Caco-2 (cell line): ENCODE measurements at regions not wholly inside any gene's neighbourhood (a gene's known extent, or its start where the extent isn't known, plus 50 kb on each side); places are given as distances from the start of the nearest gene placed in this dataset.

Source experiments
- BruUV-seq: library from RNA; stranded (reverse); fragments of 400-500 nt; replicated peaks from 2 replicates; lab custom pipeline; 2021; lab: Mats Ljungman, UMichigan
- CTCF ChIA-PET: fragments of 300-600 bp; sonication (Branson Sonifier 250); formaldehyde crosslinking; loops from one replicate; lab custom pipeline; 2022; ENCODE audit warnings: antibody characterized with exemption; lab: Charles Lee
- POLR2A ChIA-PET: fragments of 300-600 bp; sonication (Branson Sonifier 250); formaldehyde crosslinking; loops from one replicate; lab custom pipeline; 2022; ENCODE audit warnings: antibody characterized with exemption; lab: Charles Lee
- DNase-seq, 2 experiments: peaks; one replicate each; pipeline versions ENCODE4 v3.0.0 to v3.0.0-alpha.2; 2020 to 2022
- H3K27me3 ChIP-seq: replicated peaks from 2 replicates; pipeline ENCODE4 v1.6.0; 2011; ENCODE audit warnings: low read length; ENCODE audit not compliant: control insufficient read depth, insufficient read depth
- H3K36me3 ChIP-seq: 2 replicates; pipeline ENCODE4 v1.5.1; 2011; ENCODE audit warnings: low read length; ENCODE audit not compliant: control insufficient read depth, insufficient read depth
- H3K4me1 ChIP-seq: fragments of 250-450 bp; sonication (Bioruptor Pico); 2 replicates; pipeline ENCODE4 v1.5.1; 2020; ENCODE audit warnings: mild to moderate bottlenecking
- H3K4me3 ChIP-seq: 2 replicates; pipeline ENCODE4 v1.5.1; 2011; ENCODE audit warnings: low read depth, mild to moderate bottlenecking, control low read depth, low read length
- H3K9me3 ChIP-seq: fragments of 250-450 bp; sonication (Bioruptor Pico); 2 replicates; pipeline ENCODE4 v1.5.1; 2020; ENCODE audit warnings: mild to moderate bottlenecking, moderate library complexity
- H3K27ac Mint-ChIP-seq: one replicate; pipeline ENCODE4 v1.8.0; 2022; ENCODE audit warnings: mixed read lengths; ENCODE audit not compliant: unreplicated experiment
- H3K27me3 Mint-ChIP-seq: one replicate; pipeline ENCODE4 v1.8.0; 2022; ENCODE audit warnings: mixed read lengths; ENCODE audit not compliant: insufficient read depth, unreplicated experiment
- H3K36me3 Mint-ChIP-seq: one replicate; pipeline ENCODE4 v1.8.0; 2022; ENCODE audit warnings: mild to moderate bottlenecking, mixed read lengths; ENCODE audit not compliant: insufficient read depth, unreplicated experiment
- H3K4me1 Mint-ChIP-seq: one replicate; pipeline ENCODE4 v1.8.0; 2022; ENCODE audit warnings: low read depth, mixed read lengths; ENCODE audit not compliant: unreplicated experiment
- H3K4me3 Mint-ChIP-seq: one replicate; pipeline ENCODE4 v1.8.0; 2022; ENCODE audit warnings: mild to moderate bottlenecking, moderate library complexity, mixed read lengths; ENCODE audit not compliant: unreplicated experiment
- H3K9me3 Mint-ChIP-seq: one replicate; pipeline ENCODE4 v1.8.0; 2022; ENCODE audit warnings: mixed read lengths; ENCODE audit not compliant: unreplicated experiment
- intact Hi-C: fragments of 100-400 bp; cut with micrococcal nuclease; formaldehyde crosslinking; loops from one replicate; pipeline ENCODE4 v1.10.0; 2022; ENCODE audit not compliant: unreplicated experiment
- TF ChIP-seq, protein P1 (sequence below), 2 experiments: fragments of 200-600 bp in 1 of 2; IDR thresholded peaks; 1 replicate in 1 of 2; 2 replicates in 1 of 2; pipeline versions ENCODE4 v1.5.1 to v1.8.0; 2011 to 2022; ENCODE audit warnings: antibody characterized with exemption in 1 of 2, control low read depth in 1 of 2, inconsistent platforms in 1 of 2, low read depth in 1 of 2, low read length in 1 of 2, mild to moderate bottlenecking in 1 of 2, moderate library complexity in 1 of 2; ENCODE audit not compliant: insufficient read depth in 1 of 2, severe bottlenecking in 1 of 2, unreplicated experiment in 1 of 2

DNA sequence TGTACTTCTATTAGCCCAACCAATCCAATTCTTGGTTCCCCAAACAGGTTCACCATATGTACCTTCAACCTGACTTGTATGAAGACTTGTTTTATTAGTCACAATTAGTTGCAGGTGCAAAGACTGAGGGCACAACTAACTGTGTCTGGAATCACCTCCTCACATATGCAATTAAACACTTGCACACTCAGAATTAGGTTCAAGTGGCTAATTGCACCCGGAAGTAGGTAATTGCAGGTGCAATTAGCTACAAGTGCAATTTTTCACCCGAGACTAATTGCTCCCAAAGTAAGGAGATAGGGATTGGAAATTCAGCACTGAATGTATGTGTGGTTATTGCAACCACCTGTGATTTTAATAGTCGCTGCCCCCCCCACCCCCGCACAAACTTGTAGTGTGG is 338.9 kb downstream of the ZSWIM6 start:
- POLR2A ChIA-PET: no interaction called here
- Mint-ChIP-seq H3K9me3 (no peaks in the 10 kb centered on the region), H3K27ac (no peak overlapping the region), H3K36me3 (no peaks in the 10 kb centered on the region), H3K4me3 (no peak overlapping the region), H3K27me3 (peaks cover 6% of the 10 kb centered on the region), H3K4me1 (no peaks in the 10 kb centered on the region)
- TF ChIP-seq, protein P1, sequence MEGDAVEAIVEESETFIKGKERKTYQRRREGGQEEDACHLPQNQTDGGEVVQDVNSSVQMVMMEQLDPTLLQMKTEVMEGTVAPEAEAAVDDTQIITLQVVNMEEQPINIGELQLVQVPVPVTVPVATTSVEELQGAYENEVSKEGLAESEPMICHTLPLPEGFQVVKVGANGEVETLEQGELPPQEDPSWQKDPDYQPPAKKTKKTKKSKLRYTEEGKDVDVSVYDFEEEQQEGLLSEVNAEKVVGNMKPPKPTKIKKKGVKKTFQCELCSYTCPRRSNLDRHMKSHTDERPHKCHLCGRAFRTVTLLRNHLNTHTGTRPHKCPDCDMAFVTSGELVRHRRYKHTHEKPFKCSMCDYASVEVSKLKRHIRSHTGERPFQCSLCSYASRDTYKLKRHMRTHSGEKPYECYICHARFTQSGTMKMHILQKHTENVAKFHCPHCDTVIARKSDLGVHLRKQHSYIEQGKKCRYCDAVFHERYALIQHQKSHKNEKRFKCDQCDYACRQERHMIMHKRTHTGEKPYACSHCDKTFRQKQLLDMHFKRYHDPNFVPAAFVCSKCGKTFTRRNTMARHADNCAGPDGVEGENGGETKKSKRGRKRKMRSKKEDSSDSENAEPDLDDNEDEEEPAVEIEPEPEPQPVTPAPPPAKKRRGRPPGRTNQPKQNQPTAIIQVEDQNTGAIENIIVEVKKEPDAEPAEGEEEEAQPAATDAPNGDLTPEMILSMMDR (IDR thresholded peaks at IDR 0.05; ENCODE audit: insufficient read depth in 1 of 2, low read depth in 1 of 2, low read length in 1 of 2, severe bottlenecking in 1 of 2, unreplicated experiment in 1 of 2): no peak
- CTCF ChIA-PET: no interaction called here
- Histone ChIP-seq H3K4me1 (no peaks in the 10 kb centered on the region), H3K36me3 (no peaks in the 10 kb centered on the region), H3K4me3 (no peak overlapping the region), H3K9me3 (no peaks in the 10 kb centered on the region), H3K27me3 (no peaks in the 10 kb centered on the region; the same call in 1 of the 2 replicates)
- no peak for DNase-seq
- intact Hi-C loops: no loop called here
- BruUV-seq: no TSS peak

DNA sequence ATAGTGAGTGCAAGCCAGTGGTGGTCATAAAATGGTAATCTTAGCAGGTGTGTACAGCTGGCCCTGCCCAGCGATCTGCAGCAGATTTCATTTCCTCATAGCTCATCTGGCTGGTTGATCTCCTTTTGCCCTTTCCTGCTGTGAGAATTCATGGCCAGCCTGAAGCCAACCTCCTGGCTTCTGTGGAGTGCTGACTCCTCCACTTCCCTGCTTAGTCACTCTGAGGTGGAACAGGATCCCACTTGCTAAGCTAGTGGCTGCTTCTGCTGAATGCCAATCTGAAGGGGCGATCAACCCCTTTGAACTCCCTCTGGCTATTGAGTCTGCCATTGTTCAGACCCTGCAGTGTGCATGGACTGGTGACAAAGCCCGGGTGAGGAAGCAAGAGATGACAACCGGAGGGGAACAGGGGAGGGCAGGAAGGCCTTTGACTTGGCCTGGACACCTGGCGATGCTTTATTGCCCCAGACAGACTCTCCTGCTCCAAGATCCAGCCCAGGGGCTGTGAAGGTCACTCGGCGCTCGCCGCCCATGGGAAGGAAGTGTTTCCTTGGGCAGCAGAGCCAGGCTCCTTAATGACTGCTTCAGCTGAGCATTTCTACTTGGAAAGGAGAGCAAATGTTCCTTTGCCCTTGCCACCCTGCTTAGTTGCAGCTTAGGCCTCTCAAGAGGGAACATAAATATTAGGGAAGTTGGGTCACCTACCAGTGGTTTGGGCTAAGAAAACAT is 341.1 kb downstream of the ZSWIM6 start:
- Mint-ChIP-seq H3K36me3 (no peaks in the 10 kb centered on the region), H3K27ac (no peak overlapping the region), H3K27me3 (peaks cover 7% of the 10 kb centered on the region), H3K4me3 (no peak overlapping the region), H3K4me1 (no peaks in the 10 kb centered on the region), H3K9me3 (no peaks in the 10 kb centered on the region)
- no peaks in the 10 kb centered on the region for H3K36me3 ChIP-seq
- H3K9me3 ChIP-seq: no peaks in the 10 kb centered on the region
- TF ChIP-seq, protein P1 (IDR thresholded peaks at IDR 0.05; ENCODE audit: insufficient read depth in 1 of 2, low read depth in 1 of 2, low read length in 1 of 2, severe bottlenecking in 1 of 2, unreplicated experiment in 1 of 2): no peak
- no peak for DNase-seq
- CTCF ChIA-PET: no interaction called here
- POLR2A ChIA-PET: no interaction called here
- intact Hi-C loops: no loop called here
- no peaks in the 10 kb centered on the region for H3K4me1 ChIP-seq
- no peak overlapping the region for H3K4me3 ChIP-seq
- H3K27me3 ChIP-seq: no peaks in the 10 kb centered on the region; the same call in 1 of the 2 replicates
- no TSS peak for BruUV-seq

DNA sequence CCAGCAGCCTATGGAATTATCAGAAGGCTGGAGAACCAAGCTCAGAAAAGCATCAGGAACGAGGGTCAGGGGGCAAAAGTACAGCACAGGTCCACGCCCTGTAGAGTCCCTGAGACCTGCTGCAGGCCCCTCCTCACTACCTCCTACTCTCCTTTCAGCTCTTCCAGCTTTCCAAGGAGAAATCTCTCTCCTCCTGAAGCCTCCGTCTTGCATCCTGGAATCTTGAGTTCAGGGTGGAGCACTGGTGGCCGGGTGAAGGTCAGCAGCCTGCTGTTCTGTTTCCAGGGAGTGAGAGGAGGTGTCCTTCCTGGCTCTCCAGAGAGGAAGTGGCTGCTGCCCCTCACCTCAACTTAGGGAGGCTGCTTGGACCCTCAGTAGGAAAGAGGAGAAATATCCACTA is 342.3 kb downstream of the ZSWIM6 start:
- no TSS peak for BruUV-seq
- Histone ChIP-seq H3K27me3 (no peaks in the 10 kb centered on the region), H3K9me3 (no peaks in the 10 kb centered on the region), H3K4me1 (no peaks in the 10 kb centered on the region), H3K36me3 (no peaks in the 10 kb centered on the region), H3K4me3 (no peak overlapping the region)
- Mint-ChIP-seq H3K4me3 (no peak overlapping the region), H3K4me1 (no peaks in the 10 kb centered on the region), H3K27ac (no peak overlapping the region), H3K27me3 (peaks cover 12% of the 10 kb centered on the region), H3K36me3 (no peaks in the 10 kb centered on the region), H3K9me3 (no peaks in the 10 kb centered on the region)
- CTCF ChIA-PET: no interaction called here
- no peak for DNase-seq
- POLR2A ChIA-PET: no interaction called here
- intact Hi-C loops: loop anchor here (2.0 kb wide), 1 partner anchor 142 kb away; no protein-coding TSS in a partner anchor
- TF ChIP-seq, protein P1 (IDR thresholded peaks at IDR 0.05; ENCODE audit: insufficient read depth in 1 of 2, low read depth in 1 of 2, low read length in 1 of 2, severe bottlenecking in 1 of 2, unreplicated experiment in 1 of 2): no peak
